ENCODE measurements at regions not wholly inside any gene's neighbourhood (a gene's known extent, or its start where the extent isn't known, plus 50 kb on each side); places are given as distances from the start of the nearest gene placed in this dataset.

- H3K9me3 ChIP-seq (ENCODE audit: control insufficient read depth, low read length) = no peaks in the 10 kb centered on the region
- DNase-seq = no peak
- no peaks in the 10 kb centered on the region for H3K4me1 ChIP-seq (ENCODE audit: control insufficient read depth, insufficient read depth, low read length, poor library complexity, severe bottlenecking)
- H3K27me3 ChIP-seq (replicated peaks; ENCODE audit: control insufficient read depth, insufficient read depth, low read length, poor library complexity, severe bottlenecking) = no peaks in the 10 kb centered on the region
- no peaks in the 10 kb centered on the region for H3K36me3 ChIP-seq (ENCODE audit: control insufficient read depth, insufficient read depth, low read length)
- no peak overlapping the region for H3K4me3 ChIP-seq (ENCODE audit: insufficient read depth, low read depth, low read length, poor library complexity, severe bottlenecking)
- H3K27ac ChIP-seq (ENCODE audit: insufficient read depth, low read length, poor library complexity, severe bottlenecking) = no peak overlapping the region
Measured at GRCh38 chr9:1462626-1463308, 412.6 kb downstream of the DMRT2 start.

- H3K27ac ChIP-seq (ENCODE audit: insufficient read depth, low read length, poor library complexity, severe bottlenecking) = no peak overlapping the region
- no peaks in the 10 kb centered on the region for H3K4me1 ChIP-seq (ENCODE audit: control insufficient read depth, insufficient read depth, low read length, poor library complexity, severe bottlenecking)
- no peak overlapping the region for H3K4me3 ChIP-seq (ENCODE audit: insufficient read depth, low read depth, low read length, poor library complexity, severe bottlenecking)
- no peaks in the 10 kb centered on the region for H3K9me3 ChIP-seq (ENCODE audit: control insufficient read depth, low read length)
- no peak for DNase-seq
- H3K27me3 ChIP-seq (replicated peaks; ENCODE audit: control insufficient read depth, insufficient read depth, low read length, poor library complexity, severe bottlenecking) = no peaks in the 10 kb centered on the region
- H3K36me3 ChIP-seq (ENCODE audit: control insufficient read depth, insufficient read depth, low read length) = no peaks in the 10 kb centered on the region
Measured at GRCh38 chr9:1469996-1470395, 419.8 kb downstream of the DMRT2 start.

DNA sequence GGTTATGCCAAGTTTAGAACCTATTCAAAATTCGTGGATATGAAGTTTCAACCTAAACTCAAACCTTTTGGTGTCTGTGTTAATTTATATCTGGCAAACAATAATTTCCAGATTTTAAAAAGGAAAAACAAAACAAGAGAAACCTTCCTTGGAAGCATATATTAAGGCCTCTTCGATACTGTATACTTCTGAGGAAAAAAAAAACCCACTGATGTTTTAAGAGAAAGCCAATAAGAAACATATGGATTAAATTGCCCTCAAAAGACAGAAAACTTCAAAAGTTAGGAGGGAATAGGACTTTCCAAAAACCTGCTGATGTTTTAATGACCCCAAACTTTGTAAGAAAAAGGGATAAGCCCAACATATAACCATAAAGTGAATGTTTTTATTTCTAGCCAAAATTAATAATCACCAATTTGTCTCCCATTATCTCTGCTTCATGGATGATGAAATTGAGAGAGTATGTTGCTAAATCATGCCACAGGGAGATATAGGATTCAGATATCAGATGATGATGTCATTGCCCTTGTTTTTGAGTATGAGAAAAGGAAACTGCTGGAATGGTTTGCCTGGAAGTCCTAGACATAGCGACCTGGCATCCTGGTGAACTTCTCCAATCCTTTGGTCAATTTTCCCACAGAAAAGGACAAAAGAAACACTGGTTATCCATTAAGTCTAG, 423.9 kb downstream of the DMRT2 start:
- Histone ChIP-seq H3K4me3 (ENCODE audit: insufficient read depth, low read depth, low read length, poor library complexity, severe bottlenecking) (no peak overlapping the region), H3K4me1 (ENCODE audit: control insufficient read depth, insufficient read depth, low read length, poor library complexity, severe bottlenecking) (no peaks in the 10 kb centered on the region), H3K36me3 (ENCODE audit: control insufficient read depth, insufficient read depth, low read length) (no peaks in the 10 kb centered on the region), H3K27ac (ENCODE audit: insufficient read depth, low read length, poor library complexity, severe bottlenecking) (no peak overlapping the region), H3K9me3 (ENCODE audit: control insufficient read depth, low read length) (no peaks in the 10 kb centered on the region), H3K27me3 (replicated peaks; ENCODE audit: control insufficient read depth, insufficient read depth, low read length, poor library complexity, severe bottlenecking) (no peaks in the 10 kb centered on the region)
- no peak for DNase-seq

- no peaks in the 10 kb centered on the region for H3K27me3 ChIP-seq (replicated peaks; ENCODE audit: control insufficient read depth, insufficient read depth, low read length, poor library complexity, severe bottlenecking)
- no peak overlapping the region for H3K27ac ChIP-seq (ENCODE audit: insufficient read depth, low read length, poor library complexity, severe bottlenecking)
- H3K9me3 ChIP-seq (ENCODE audit: control insufficient read depth, low read length) = no peaks in the 10 kb centered on the region
- DNase-seq = no peak
- no peaks in the 10 kb centered on the region for H3K4me1 ChIP-seq (ENCODE audit: control insufficient read depth, insufficient read depth, low read length, poor library complexity, severe bottlenecking)
- no peaks in the 10 kb centered on the region for H3K36me3 ChIP-seq (ENCODE audit: control insufficient read depth, insufficient read depth, low read length)
- H3K4me3 ChIP-seq (ENCODE audit: insufficient read depth, low read depth, low read length, poor library complexity, severe bottlenecking) = no peak overlapping the region
Measured at GRCh38 chr9:1474671-1475070, 424.5 kb downstream of the DMRT2 start.

GRCh38 chr9:1490341-1491232, 440.4 kb downstream of the DMRT2 start:
- Histone ChIP-seq H3K4me3 (ENCODE audit: insufficient read depth, low read depth, low read length, poor library complexity, severe bottlenecking) (no peak overlapping the region), H3K4me1 (ENCODE audit: control insufficient read depth, insufficient read depth, low read length, poor library complexity, severe bottlenecking) (no peaks in the 10 kb centered on the region), H3K9me3 (ENCODE audit: control insufficient read depth, low read length) (no peaks in the 10 kb centered on the region), H3K27ac (ENCODE audit: insufficient read depth, low read length, poor library complexity, severe bottlenecking) (no peak overlapping the region), H3K36me3 (ENCODE audit: control insufficient read depth, insufficient read depth, low read length) (no peaks in the 10 kb centered on the region), H3K27me3 (replicated peaks; ENCODE audit: control insufficient read depth, insufficient read depth, low read length, poor library complexity, severe bottlenecking) (no peaks in the 10 kb centered on the region)
- DNase-seq = no peak

- no peaks in the 10 kb centered on the region for H3K36me3 ChIP-seq (ENCODE audit: control insufficient read depth, insufficient read depth, low read length)
- no peaks in the 10 kb centered on the region for H3K9me3 ChIP-seq (ENCODE audit: control insufficient read depth, low read length)
- no peak overlapping the region for H3K27ac ChIP-seq (ENCODE audit: insufficient read depth, low read length, poor library complexity, severe bottlenecking)
- H3K4me3 ChIP-seq (ENCODE audit: insufficient read depth, low read depth, low read length, poor library complexity, severe bottlenecking) = no peak overlapping the region
- H3K4me1 ChIP-seq (ENCODE audit: control insufficient read depth, insufficient read depth, low read length, poor library complexity, severe bottlenecking) = no peaks in the 10 kb centered on the region
- no peak for DNase-seq
- no peaks in the 10 kb centered on the region for H3K27me3 ChIP-seq (replicated peaks; ENCODE audit: control insufficient read depth, insufficient read depth, low read length, poor library complexity, severe bottlenecking)
Measured at GRCh38 chr9:1492156-1492555, 442.0 kb downstream of the DMRT2 start.

DNA sequence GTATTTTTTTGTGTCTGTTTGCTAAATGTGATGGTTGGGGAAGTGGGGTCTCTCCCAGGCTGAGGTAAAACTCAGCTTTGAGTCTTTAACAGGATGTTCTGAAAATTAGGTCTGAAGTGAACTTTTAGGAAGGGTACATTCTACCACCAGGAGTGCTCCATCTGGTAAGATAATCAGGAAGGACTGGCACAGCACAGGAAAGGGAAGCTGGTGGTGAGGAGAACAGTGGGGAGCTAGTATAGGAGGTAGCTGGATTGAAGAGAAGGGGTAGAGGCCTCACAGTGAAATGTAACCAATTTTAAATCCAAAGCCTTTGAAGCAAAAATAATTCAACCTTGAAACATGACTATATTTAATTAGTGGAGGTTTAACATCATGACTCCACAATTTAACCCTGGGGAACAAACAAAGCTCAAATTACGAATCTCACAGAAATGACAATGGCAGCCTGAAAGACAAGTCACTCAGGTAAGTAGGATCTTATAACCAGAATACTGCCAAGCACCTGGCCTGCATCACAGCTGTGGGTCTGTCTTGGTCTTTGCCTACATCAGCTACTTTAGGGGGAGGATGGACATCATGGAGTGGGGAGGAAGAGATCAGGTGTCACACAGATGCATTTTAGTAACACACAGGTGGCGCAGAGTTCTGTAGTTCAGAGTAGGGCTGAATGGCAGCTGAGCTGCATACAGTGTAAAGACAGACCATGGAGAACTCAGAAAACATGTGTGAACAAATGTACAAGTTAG, 445.3 kb downstream of the DMRT2 start:
- DNase-seq = no peak
- Histone ChIP-seq H3K36me3 (ENCODE audit: control insufficient read depth, insufficient read depth, low read length) (no peaks in the 10 kb centered on the region), H3K27ac (ENCODE audit: insufficient read depth, low read length, poor library complexity, severe bottlenecking) (no peak overlapping the region), H3K27me3 (replicated peaks; ENCODE audit: control insufficient read depth, insufficient read depth, low read length, poor library complexity, severe bottlenecking) (no peaks in the 10 kb centered on the region), H3K4me3 (ENCODE audit: insufficient read depth, low read depth, low read length, poor library complexity, severe bottlenecking) (no peak overlapping the region), H3K4me1 (ENCODE audit: control insufficient read depth, insufficient read depth, low read length, poor library complexity, severe bottlenecking) (no peaks in the 10 kb centered on the region), H3K9me3 (ENCODE audit: control insufficient read depth, low read length) (no peaks in the 10 kb centered on the region)

- no peaks in the 10 kb centered on the region for H3K36me3 ChIP-seq (ENCODE audit: control insufficient read depth, insufficient read depth, low read length)
- no peak for DNase-seq
- no peaks in the 10 kb centered on the region for H3K4me1 ChIP-seq (ENCODE audit: control insufficient read depth, insufficient read depth, low read length, poor library complexity, severe bottlenecking)
- no peaks in the 10 kb centered on the region for H3K9me3 ChIP-seq (ENCODE audit: control insufficient read depth, low read length)
- H3K4me3 ChIP-seq (ENCODE audit: insufficient read depth, low read depth, low read length, poor library complexity, severe bottlenecking) = no peak overlapping the region
- no peaks in the 10 kb centered on the region for H3K27me3 ChIP-seq (replicated peaks; ENCODE audit: control insufficient read depth, insufficient read depth, low read length, poor library complexity, severe bottlenecking)
- no peak overlapping the region for H3K27ac ChIP-seq (ENCODE audit: insufficient read depth, low read length, poor library complexity, severe bottlenecking)
Measured at GRCh38 chr9:1505489-1505888, 455.3 kb downstream of the DMRT2 start.

- no peaks in the 10 kb centered on the region for H3K36me3 ChIP-seq (ENCODE audit: control insufficient read depth, insufficient read depth, low read length)
- H3K27me3 ChIP-seq (replicated peaks; ENCODE audit: control insufficient read depth, insufficient read depth, low read length, poor library complexity, severe bottlenecking) = no peaks in the 10 kb centered on the region
- no peaks in the 10 kb centered on the region for H3K4me1 ChIP-seq (ENCODE audit: control insufficient read depth, insufficient read depth, low read length, poor library complexity, severe bottlenecking)
- no peak overlapping the region for H3K27ac ChIP-seq (ENCODE audit: insufficient read depth, low read length, poor library complexity, severe bottlenecking)
- H3K4me3 ChIP-seq (ENCODE audit: insufficient read depth, low read depth, low read length, poor library complexity, severe bottlenecking) = no peak overlapping the region
- H3K9me3 ChIP-seq (ENCODE audit: control insufficient read depth, low read length) = no peaks in the 10 kb centered on the region
- no peak for DNase-seq
Measured at GRCh38 chr9:1510712-1511111, 460.6 kb downstream of the DMRT2 start.
